GM19397 (cell line): ENCODE measurements at regions not wholly inside any gene's neighbourhood (a gene's known extent, or its start where the extent isn't known, plus 50 kb on each side); places are given as distances from the start of the nearest gene placed in this dataset.
"Not testable (repeated sequence)": the region's sequence is repeated elsewhere in the genome, so short reads cannot be mapped to it uniquely, and the experiment has no call there.

Source experiments
- ATAC-seq: cut with Tn5 transposase; IDR thresholded peaks from one replicate; pipeline ENCODE4 v1.9.1; 2021; ENCODE audit warnings: mild to moderate bottlenecking, moderate library complexity; ENCODE audit not compliant: unreplicated experiment

- no peak for ATAC-seq
Measured at GRCh38 chr3:152658977-152659720, 175.8 kb upstream of the P2RY1 start.

DNA sequence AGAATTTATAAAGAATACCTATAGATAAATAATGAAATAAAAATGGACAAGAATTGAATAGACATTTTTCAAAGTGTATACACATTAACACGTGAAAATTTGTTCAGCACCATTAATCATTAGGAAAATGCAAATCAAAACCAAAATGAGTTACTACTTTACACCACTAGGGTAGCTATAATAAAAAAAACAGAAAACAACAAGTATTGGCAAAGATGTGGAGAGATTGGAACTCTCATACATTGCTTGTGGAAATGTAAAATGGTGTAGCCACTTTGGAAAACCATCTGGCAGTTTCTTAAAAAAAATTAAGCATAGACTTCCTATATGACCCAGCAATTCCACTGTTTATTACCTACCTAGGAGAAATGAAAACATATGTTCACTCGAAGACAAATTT, 172.8 kb upstream of the P2RY1 start:
- no peak for ATAC-seq

DNA sequence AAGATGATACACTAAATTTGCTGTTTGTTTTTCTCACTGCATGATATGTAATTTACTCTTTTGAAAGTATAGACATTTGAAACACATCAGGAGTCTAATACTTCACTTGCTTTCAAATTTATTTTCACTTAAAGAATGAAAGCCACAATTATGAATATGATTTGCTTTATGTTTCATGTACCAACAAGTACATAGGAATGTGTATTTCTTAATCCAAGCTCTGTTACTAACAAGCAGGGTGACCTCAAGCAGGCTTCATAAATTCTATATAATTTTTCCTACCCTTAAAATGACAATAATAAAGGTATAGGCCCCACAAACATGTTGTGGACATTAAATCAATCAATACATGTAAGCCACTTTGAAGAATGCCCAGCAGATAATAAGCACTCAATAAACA, 170.2 kb upstream of the P2RY1 start:
- ATAC-seq, result no peak

DNA sequence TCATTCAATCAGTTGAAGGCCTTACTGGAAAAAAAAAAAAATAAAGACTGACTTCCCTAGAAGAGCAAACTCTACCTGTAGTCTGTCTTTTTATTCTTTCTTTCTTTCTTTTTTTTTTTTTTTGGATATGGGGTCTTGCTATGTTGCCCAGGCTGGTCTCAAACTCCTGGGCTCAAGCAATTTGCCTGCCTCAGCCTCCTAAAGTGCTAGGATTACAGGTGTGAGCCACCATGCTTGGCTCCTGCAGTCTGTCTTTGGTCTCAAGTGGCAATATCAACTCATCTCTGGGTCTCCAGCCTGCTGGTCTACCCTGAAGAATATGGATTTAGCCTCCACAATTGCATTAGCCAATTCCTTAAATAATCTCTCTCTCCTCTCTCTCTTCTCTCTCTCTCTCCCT, 167.7 kb upstream of the P2RY1 start:
- no peak for ATAC-seq

GRCh38 chr3:152669560-152669959, 165.4 kb upstream of the P2RY1 start:
- no peak for ATAC-seq

GRCh38 chr3:152671446-152672319, 163.2 kb upstream of the P2RY1 start:
- ATAC-seq, result no peak

GRCh38 chr3:152672320-152672649, 162.6 kb upstream of the P2RY1 start:
- ATAC-seq, result no peak

DNA sequence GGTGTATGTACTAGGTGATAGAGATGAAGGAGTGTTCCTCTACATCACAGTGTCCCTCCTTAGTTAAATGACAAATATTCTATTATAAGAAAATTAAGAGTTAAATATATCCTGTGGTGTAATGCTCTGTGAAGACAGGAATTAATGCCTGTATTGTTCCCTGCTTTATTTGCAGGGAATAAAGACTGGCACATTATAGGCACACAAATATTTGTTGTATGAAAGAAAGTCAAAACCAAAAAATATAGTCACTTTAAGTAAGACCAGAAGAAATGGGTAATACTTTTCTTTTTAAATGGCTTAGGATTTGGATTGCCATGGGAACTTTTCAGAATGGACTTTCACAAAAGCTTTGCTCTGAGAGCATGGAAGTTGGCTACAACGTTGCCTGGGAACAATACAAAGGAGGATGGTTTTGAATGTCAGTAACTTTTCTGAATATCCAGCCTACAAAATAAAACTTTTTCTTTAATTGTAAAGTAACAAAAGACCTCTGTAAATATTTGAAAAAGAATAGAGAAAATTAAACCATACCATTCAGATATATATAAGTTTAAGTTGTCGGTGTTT, 158.0 kb upstream of the P2RY1 start:
- ATAC-seq, result no peak

DNA sequence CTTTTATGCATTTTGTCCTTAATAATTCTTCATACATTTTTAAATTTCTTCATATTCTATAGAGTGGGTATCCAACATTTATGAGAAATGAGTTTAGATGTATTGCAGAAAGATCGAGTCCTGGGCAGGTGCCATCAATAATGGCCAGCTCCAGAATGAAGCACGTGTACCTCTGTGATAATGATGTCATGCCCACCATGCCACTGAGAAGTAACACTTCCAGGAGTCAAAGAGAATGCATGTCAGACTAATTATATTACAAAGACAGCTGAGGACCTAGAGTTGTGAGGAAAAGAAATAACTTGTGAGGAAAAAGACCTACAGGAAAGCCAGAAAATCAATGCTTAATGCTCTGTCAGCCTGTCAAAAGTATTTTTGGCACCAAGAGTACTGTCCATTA, 157.4 kb upstream of the P2RY1 start:
- no peak for ATAC-seq

DNA sequence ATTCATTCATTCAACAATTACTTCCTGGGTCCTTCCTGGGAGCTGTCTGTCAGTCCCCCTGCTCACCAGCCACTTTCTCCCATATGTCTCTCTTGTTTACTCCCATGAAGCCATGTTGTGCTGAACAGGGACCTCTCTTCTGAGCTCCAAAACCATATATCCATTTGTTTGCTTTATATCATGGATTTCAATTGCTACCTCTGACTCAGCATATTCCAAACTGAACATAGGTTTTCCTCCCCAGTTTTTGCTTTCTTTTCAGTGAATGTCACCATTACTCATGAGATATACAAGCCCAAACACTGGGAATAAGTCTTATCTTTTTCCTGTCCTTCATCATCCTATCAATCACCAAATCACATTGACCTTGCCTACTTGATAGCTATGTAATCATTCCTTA, 152.5 kb upstream of the P2RY1 start:
- no peak for ATAC-seq

GRCh38 chr3:152683521-152683999, 151.4 kb upstream of the P2RY1 start:
- no peak for ATAC-seq

DNA sequence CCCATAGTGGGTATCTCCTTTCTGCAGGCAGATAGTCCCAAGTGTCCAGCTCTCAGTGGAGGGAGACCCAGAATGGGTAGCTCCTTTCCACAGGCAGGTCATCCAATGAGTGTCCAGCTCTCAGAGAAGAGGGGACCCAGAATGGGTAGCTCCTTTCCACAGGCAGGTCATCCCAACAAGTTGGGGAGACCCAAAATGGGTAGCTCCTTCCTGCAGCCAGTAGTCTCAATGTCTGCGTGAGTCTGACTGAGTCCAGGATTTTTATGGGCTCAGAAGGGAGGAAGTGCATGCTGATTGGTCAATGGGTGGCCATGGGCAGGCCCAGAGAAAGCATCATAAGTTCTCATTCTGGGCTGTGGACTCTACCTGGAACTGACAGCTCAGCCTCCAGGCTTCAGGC, 150.7 kb upstream of the P2RY1 start:
- ATAC-seq, result no peak

DNA sequence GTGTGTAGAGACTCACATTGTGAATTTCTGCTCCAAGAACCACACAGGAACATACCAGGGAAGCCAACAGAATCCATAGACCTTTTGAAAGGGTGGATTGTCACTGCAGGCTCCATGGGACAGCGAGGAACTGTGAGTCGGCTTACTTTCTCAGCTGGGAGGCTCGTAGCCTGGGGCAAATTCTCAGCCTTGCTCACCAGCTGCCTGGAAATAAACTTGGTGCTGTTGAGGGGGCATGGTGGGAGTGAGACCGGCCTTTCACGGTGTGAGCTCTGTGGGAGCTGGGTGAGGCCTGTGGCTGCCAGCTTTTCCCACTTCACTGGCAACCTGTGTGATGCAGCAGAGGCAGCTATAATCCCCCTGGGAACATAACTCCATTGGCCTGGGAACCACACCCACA, 146.6 kb upstream of the P2RY1 start:
- no peak for ATAC-seq

DNA sequence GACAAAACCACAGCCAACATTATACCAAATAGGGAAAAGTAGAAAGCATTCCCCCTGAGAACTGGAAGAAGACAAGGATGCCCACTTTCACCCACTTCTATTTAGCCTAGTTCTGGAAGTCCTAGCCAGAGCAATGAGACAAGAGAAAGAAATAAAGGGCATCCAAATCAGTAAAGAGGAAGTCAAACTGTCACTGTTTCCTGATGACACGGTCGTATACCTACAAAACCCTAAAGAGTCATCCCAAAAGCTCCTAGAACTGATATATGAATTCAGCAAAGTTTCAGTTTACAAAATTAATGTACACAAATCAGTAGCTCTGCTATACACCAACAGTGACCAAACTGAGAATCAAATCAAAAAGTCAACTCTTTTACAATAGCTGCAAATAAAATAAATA, 142.6 kb upstream of the P2RY1 start:
- ATAC-seq, result not testable (repeated sequence)

DNA sequence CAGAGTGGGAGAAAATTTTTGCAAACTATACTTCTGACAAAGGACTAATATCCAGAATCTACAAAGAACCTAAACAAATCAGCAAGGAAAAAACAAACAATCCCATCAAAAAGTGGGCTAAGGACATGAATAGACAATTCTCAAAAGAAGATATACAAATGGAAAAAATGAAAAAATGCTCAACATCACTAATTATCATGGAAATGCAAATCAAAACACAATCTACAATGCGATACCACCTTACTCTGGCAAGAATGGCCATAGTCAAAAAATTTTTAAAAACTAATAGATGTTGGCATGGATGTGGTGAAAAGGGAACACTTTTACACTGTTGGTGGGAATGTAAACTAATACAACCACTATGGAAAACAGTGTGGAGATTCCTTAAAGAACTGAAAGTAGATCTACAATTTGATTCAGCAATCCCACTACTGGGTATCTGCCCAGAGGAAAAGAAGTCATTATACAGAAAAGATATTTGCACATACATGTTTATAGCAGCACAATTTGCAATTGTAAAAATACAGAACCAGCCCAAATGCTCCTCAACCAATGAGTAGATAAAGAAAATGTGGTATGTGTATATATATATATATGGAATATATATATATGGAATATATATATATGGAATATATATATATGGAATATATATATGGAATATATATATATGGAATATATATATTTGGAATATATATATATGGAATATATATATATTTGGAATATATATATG, 141.2 kb upstream of the P2RY1 start:
- not testable (repeated sequence) for ATAC-seq

GRCh38 chr3:152695840-152696239, 139.1 kb upstream of the P2RY1 start:
- no peak for ATAC-seq

GRCh38 chr3:152696962-152697361, 138.0 kb upstream of the P2RY1 start:
- no peak for ATAC-seq

DNA sequence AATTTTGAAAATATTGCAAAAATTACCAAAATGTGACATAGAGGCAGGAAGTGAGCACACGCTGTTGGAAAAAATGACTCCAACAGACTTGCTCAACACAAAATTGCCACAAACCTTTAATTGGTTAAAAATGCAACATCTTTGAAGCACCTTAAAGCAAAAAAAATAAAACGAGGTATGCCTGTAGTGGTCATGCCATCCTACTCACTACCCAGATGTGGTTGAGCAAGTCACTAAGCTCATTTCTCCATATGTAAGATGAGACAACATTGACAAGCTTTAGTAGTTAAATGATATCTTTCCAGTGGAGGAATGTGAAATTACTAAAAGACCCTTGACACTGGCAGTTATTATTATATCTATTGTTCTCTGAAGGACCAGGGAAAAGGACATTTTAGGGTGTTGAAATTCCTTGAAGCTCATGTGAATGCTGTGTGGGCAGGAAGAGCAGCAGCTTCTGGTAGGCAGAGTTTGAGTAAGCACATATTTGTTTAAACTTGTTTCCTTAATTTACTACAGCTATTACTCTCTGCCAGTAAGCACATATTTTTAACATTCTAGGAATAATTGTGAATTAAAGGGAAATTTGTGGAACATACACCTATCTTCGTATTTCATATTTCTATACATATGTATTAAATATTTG, 131.6 kb upstream of the P2RY1 start:
- ATAC-seq, result no peak

DNA sequence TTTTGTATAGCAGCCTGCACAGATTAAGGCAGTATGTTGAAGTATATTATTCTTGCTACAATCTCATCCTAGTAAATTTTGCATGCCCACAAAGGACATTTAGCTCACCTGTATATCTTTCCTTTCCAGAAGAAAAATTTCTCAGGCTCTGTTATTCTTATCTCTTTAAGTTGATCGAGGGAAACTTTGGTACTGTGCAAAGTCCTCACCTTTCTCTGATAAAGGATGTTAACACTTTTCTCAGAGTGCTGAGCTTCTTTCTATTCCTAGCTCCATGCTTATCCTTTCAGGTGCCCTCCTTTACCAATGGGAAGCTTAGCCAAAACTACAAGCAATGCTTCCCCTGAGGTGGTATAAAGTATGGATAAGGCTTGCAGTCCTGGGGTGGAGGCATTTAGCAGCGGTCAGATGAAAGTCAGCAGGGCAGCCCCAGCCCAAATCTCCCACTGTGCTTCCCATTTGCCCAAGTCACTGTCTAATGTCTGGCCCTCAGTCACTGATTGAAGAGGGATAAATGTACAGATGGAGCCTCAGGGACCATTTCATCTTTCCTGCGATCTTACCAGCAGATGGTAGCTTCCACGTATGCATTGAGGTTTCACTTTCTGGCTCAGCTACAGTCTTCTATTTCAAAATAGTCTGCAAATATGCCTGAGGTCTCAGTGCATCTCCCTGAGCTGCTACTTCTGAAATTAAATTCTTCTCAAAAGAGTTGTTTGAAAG, 127.8 kb upstream of the P2RY1 start:
- peak; percentile 61 for ATAC-seq

DNA sequence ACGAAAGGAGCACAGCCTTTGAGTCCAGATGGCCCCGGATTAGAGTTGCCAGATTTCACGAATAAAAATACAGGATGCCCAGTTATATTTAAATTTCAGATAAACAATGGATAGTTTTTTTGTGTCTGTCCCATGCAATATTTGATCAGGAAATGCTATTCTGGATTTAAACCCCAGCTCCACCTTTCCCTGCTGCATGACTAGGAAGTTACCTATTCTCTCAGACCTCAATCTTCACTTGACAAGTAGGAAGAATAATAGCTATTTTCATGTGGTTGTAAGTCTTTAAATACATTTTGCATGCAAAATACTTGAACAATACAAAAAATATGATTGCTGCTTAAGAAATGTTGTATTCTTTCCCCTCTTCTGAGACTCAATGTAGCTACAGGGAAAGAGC, 125.3 kb upstream of the P2RY1 start:
- ATAC-seq, result no peak
